Fibroblast of lung (primary cell): ENCODE measurements at regions not wholly inside any gene's neighbourhood (a gene's known extent, or its start where the extent isn't known, plus 50 kb on each side); places are given as distances from the start of the nearest gene placed in this dataset.

ENCODE experiments used
- DNase-seq, 2 donors: peaks; one replicate each; pipeline versions ENCODE4 v3.0.0 to v3.0.0-alpha.2; 2010; ENCODE audit warnings: low read depth in 2 of 2
- H2AFZ ChIP-seq: 2 replicates; pipeline ENCODE4 v1.5.1; 2012; ENCODE audit warnings: low read length, control low read depth, inconsistent platforms
- H3K27ac ChIP-seq: 2 replicates; pipeline ENCODE4 v1.5.1; 2011; ENCODE audit warnings: low read length, control low read depth; ENCODE audit not compliant: insufficient read depth
- H3K27me3 ChIP-seq: 2 replicates; pipeline ENCODE4 v1.5.1; 2011; ENCODE audit warnings: mild to moderate bottlenecking, low read length; ENCODE audit not compliant: control insufficient read depth, insufficient read depth
- H3K36me3 ChIP-seq: 2 replicates; pipeline ENCODE4 v1.5.1; 2011; ENCODE audit warnings: low read length; ENCODE audit not compliant: control insufficient read depth, insufficient read depth
- H3K4me1 ChIP-seq: 2 replicates; pipeline ENCODE4 v1.5.1; 2011; ENCODE audit warnings: low read length; ENCODE audit not compliant: control insufficient read depth, insufficient read depth; ENCODE audit errors: extremely low read depth
- H3K4me2 ChIP-seq: 2 replicates; pipeline ENCODE4 v1.5.1; 2011; ENCODE audit warnings: low read length, control low read depth; ENCODE audit not compliant: insufficient read depth; ENCODE audit errors: extremely low read depth
- H3K4me3 ChIP-seq, 4 experiments: fragments of 200-600 bp in 1 of 4; sonication (generic) in 1 of 4; replicated peaks in 1 of 4; 2 replicates each; pipeline ENCODE4 v1.5.1; 2011 to 2016; ENCODE audit warnings: low read length in 4 of 4, low read depth in 3 of 4, mild to moderate bottlenecking in 3 of 4, control low read depth in 2 of 4, inconsistent platforms in 1 of 4, mixed read lengths in 1 of 4; ENCODE audit not compliant: insufficient read depth in 1 of 4; ENCODE audit errors: control extremely low read depth in 1 of 4
- H3K79me2 ChIP-seq: 2 replicates; pipeline ENCODE4 v1.5.1; 2012; ENCODE audit warnings: mild to moderate bottlenecking, low read length, inconsistent platforms; ENCODE audit not compliant: control insufficient read depth, insufficient read depth
- H3K9ac ChIP-seq: 2 replicates; pipeline ENCODE4 v1.5.1; 2011; ENCODE audit warnings: mild to moderate bottlenecking, low read length, control low read depth; ENCODE audit not compliant: insufficient read depth
- H3K9me3 ChIP-seq: 2 replicates; pipeline ENCODE4 v1.5.1; 2012; ENCODE audit warnings: low read depth, low read length; ENCODE audit not compliant: control insufficient read depth, insufficient read depth
- H4K20me1 ChIP-seq: 2 replicates; pipeline ENCODE4 v1.5.1; 2011; ENCODE audit warnings: low read length; ENCODE audit not compliant: control insufficient read depth, insufficient read depth; ENCODE audit errors: extremely low read depth
- EZH2 ChIP-seq: IDR thresholded peaks from 2 replicates; pipeline ENCODE4 v1.5.1; 2012; ENCODE audit warnings: low read length, control low read depth, mild to moderate bottlenecking; ENCODE audit errors: missing control alignments
- TF ChIP-seq, protein P1 (sequence below), 2 donors: IDR thresholded peaks in 1 of 2; conservative IDR thresholded peaks in 1 of 2; 1 replicate in 1 of 2; 2 replicates in 1 of 2; pipeline ENCODE4 v1.5.1; 2011 to 2012; ENCODE audit warnings: low read length in 2 of 2, control low read depth in 1 of 2, inconsistent platforms in 1 of 2, low read depth in 1 of 2, mild to moderate bottlenecking in 1 of 2

DNA sequence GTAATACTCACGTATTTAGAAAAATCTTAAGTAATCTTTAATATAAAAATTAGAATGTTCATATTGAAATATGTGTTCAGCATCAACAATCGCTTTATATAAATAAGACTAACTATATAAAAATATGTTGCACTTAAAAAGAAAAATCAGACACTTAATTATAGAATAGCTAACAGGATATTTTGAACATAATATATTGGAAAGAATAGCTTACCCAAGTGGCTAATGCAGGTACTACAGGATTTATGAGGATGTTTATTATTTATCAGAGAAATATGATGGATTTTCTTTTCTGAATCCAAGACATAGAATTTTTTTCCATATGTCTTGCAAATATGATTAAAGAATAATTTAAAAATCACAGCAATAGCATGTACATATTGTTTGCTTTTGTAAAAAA is 567.9 kb upstream of the GBE1 start:
- Histone ChIP-seq H3K36me3 (no peaks in the 10 kb centered on the region), H3K4me1 (no peaks in the 10 kb centered on the region), H4K20me1 (no peaks in the 10 kb centered on the region), H3K9ac (no peak overlapping the region), H3K4me3 (no peak overlapping the region), H3K27ac (no peak overlapping the region), H3K27me3 (no peaks in the 10 kb centered on the region), H3K4me2 (no peak overlapping the region), H3K79me2 (no peaks in the 10 kb centered on the region), H3K9me3 (no peaks in the 10 kb centered on the region), H2AFZ (no peak overlapping the region)
- TF ChIP-seq, protein P1, sequence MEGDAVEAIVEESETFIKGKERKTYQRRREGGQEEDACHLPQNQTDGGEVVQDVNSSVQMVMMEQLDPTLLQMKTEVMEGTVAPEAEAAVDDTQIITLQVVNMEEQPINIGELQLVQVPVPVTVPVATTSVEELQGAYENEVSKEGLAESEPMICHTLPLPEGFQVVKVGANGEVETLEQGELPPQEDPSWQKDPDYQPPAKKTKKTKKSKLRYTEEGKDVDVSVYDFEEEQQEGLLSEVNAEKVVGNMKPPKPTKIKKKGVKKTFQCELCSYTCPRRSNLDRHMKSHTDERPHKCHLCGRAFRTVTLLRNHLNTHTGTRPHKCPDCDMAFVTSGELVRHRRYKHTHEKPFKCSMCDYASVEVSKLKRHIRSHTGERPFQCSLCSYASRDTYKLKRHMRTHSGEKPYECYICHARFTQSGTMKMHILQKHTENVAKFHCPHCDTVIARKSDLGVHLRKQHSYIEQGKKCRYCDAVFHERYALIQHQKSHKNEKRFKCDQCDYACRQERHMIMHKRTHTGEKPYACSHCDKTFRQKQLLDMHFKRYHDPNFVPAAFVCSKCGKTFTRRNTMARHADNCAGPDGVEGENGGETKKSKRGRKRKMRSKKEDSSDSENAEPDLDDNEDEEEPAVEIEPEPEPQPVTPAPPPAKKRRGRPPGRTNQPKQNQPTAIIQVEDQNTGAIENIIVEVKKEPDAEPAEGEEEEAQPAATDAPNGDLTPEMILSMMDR (conservative IDR thresholded peaks at IDR 0.05 in 1 of 2, IDR thresholded peaks at IDR 0.05 in 1 of 2; ENCODE audit: low read depth in 1 of 2, low read length in 2 of 2), result no peak
- TF ChIP-seq EZH2, result no peak
- no peak for DNase-seq

DNA sequence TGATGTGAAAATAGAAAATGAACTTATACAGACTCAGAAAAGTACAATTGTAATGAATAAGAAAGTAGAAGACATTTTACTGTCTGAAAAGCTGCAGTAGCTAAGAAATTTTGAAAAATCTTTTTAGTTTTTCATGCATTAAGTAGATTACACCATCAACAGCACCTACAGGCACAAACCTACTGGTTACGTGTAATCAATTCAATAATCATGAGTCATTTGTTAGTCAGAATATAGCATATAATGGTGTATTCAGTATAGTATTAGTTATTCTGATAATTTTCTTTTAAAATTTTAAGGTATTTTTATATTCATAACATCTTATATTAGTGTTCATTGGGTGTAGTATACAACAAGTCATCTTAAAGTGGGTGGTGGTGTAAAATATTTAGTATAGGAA is 550.5 kb upstream of the GBE1 start:
- Histone ChIP-seq H3K9ac (no peak overlapping the region), H3K27me3 (no peaks in the 10 kb centered on the region), H2AFZ (no peak overlapping the region), H3K27ac (no peak overlapping the region), H3K4me2 (no peak overlapping the region), H3K36me3 (no peaks in the 10 kb centered on the region), H3K79me2 (no peaks in the 10 kb centered on the region), H4K20me1 (no peaks in the 10 kb centered on the region), H3K4me1 (no peaks in the 10 kb centered on the region), H3K4me3 (no peak overlapping the region), H3K9me3 (no peaks in the 10 kb centered on the region)
- DNase-seq, result no peak
- TF ChIP-seq, protein P1 (conservative IDR thresholded peaks at IDR 0.05 in 1 of 2, IDR thresholded peaks at IDR 0.05 in 1 of 2; ENCODE audit: low read depth in 1 of 2, low read length in 2 of 2), result no peak

DNA sequence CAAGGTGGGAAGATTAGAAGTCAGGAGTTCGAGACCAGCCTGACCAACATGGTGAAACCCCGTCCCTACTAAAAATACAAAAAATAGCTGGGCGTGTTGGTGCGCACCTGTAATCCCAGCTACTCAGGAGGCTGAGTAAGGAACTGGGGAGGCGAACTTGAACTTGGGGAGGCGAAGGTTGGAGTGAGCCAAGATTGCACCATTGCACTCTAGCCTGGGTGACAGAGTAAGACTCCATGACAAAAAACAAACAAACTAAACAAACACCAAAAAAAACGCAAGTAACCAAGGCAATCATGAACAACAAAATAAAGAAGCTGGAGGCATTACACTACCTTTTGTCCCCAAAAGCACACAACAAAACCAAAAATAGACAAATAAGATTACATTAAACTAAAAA is 547.3 kb upstream of the GBE1 start:
- no peak overlapping the region for H3K4me3 ChIP-seq
- TF ChIP-seq, protein P1 (conservative IDR thresholded peaks at IDR 0.05 in 1 of 2, IDR thresholded peaks at IDR 0.05 in 1 of 2; ENCODE audit: low read depth in 1 of 2, low read length in 2 of 2), result no peak
- no peak for TF ChIP-seq EZH2
- H2AFZ ChIP-seq, result no peak overlapping the region
- no peak overlapping the region for H3K4me2 ChIP-seq
- no peaks in the 10 kb centered on the region for H3K27me3 ChIP-seq
- no peak for DNase-seq
- H3K79me2 ChIP-seq, result no peaks in the 10 kb centered on the region
- no peak overlapping the region for H3K27ac ChIP-seq
- H3K9ac ChIP-seq, result no peak overlapping the region
- no peaks in the 10 kb centered on the region for H3K4me1 ChIP-seq
- H3K9me3 ChIP-seq, result no peaks in the 10 kb centered on the region
- H3K36me3 ChIP-seq, result no peaks in the 10 kb centered on the region
- no peaks in the 10 kb centered on the region for H4K20me1 ChIP-seq
